ENCODE measurements at regions not wholly inside any gene's neighbourhood (a gene's known extent, or its start where the extent isn't known, plus 50 kb on each side); places are given as distances from the start of the nearest gene placed in this dataset.

GRCh38 chr11:25587496-25587895 lies 744.4 kb upstream of the ANO3 start:
- in situ Hi-C loops (cut with HindIII; ENCODE audit: low sequenced_read_pairs), result no loop called here
- H3K4me3 ChIP-seq (ENCODE audit: low read depth, low read length), result no peak overlapping the region
- TF ChIP-seq CTCF (IDR thresholded peaks at IDR 0.05; ENCODE audit: low read depth, low read length), result no peak
- DNase-seq (ENCODE audit: low read depth, low spot score), result no peak

- H3K4me3 ChIP-seq (ENCODE audit: low read depth, low read length), result no peak overlapping the region
- no peak for DNase-seq (ENCODE audit: low read depth, low spot score)
- no peak for TF ChIP-seq CTCF (IDR thresholded peaks at IDR 0.05; ENCODE audit: low read depth, low read length)
- in situ Hi-C loops (cut with HindIII; ENCODE audit: low sequenced_read_pairs), result no loop called here
Observed at GRCh38 chr11:25593221-25593620, 738.7 kb upstream of the ANO3 start.

GRCh38 chr11:25596701-25597100 lies 735.2 kb upstream of the ANO3 start:
- no peak for TF ChIP-seq CTCF (IDR thresholded peaks at IDR 0.05; ENCODE audit: low read depth, low read length)
- H3K4me3 ChIP-seq (ENCODE audit: low read depth, low read length), result no peak overlapping the region
- DNase-seq (ENCODE audit: low read depth, low spot score), result no peak
- in situ Hi-C loops (cut with HindIII; ENCODE audit: low sequenced_read_pairs), result no loop called here

GRCh38 chr11:25597696-25598095 lies 734.2 kb upstream of the ANO3 start:
- H3K4me3 ChIP-seq (ENCODE audit: low read depth, low read length), result no peak overlapping the region
- no peak for TF ChIP-seq CTCF (IDR thresholded peaks at IDR 0.05; ENCODE audit: low read depth, low read length)
- no peak for DNase-seq (ENCODE audit: low read depth, low spot score)
- in situ Hi-C loops (cut with HindIII; ENCODE audit: low sequenced_read_pairs), result no loop called here

GRCh38 chr11:25602149-25602548 lies 729.8 kb upstream of the ANO3 start:
- no peak overlapping the region for H3K4me3 ChIP-seq (ENCODE audit: low read depth, low read length)
- in situ Hi-C loops (cut with HindIII; ENCODE audit: low sequenced_read_pairs), result no loop called here
- no peak for TF ChIP-seq CTCF (IDR thresholded peaks at IDR 0.05; ENCODE audit: low read depth, low read length)
- DNase-seq (ENCODE audit: low read depth, low spot score), result no peak

- H3K4me3 ChIP-seq (ENCODE audit: low read depth, low read length), result no peak overlapping the region
- DNase-seq (ENCODE audit: low read depth, low spot score), result no peak
- TF ChIP-seq CTCF (IDR thresholded peaks at IDR 0.05; ENCODE audit: low read depth, low read length), result no peak
- in situ Hi-C loops (cut with HindIII; ENCODE audit: low sequenced_read_pairs), result no loop called here
Observed at GRCh38 chr11:25602959-25603358, 729.0 kb upstream of the ANO3 start.

- in situ Hi-C loops (cut with HindIII; ENCODE audit: low sequenced_read_pairs), result no loop called here
- H3K4me3 ChIP-seq (ENCODE audit: low read depth, low read length), result no peak overlapping the region
- TF ChIP-seq CTCF (IDR thresholded peaks at IDR 0.05; ENCODE audit: low read depth, low read length), result no peak
- no peak for DNase-seq (ENCODE audit: low read depth, low spot score)
Observed at GRCh38 chr11:25612806-25613205, 719.1 kb upstream of the ANO3 start.

Measured in astrocyte of the spinal cord (primary cell).